Right hindlimb (tissue), 1 donor: ENCODE measurements at regions not wholly inside any gene's neighbourhood (a gene's known extent, or its start where the extent isn't known, plus 50 kb on each side); places are given as distances from the start of the nearest gene placed in this dataset.
"Not testable (repeated sequence)": the region's sequence is repeated elsewhere in the genome, so short reads cannot be mapped to it uniquely, and the experiment has no call there.

Experiments used
- DNase-seq: peaks from one replicate; pipeline ENCODE4 v3.0.0-alpha.2; 2018

GRCh38 chr17:68778726-68779125, 176.5 kb downstream of the ABCA8 start:
- no peak for DNase-seq

- DNase-seq: no peak
These were observed 176.9 kb upstream of the FAM20A start for GRCh38 chr17:68777856-68778694.

GRCh38 chr17:68777243-68777855, 176.2 kb upstream of the FAM20A start:
- DNase-seq: peak; percentile 85

- no peak for DNase-seq
These were observed 175.3 kb upstream of the FAM20A start for GRCh38 chr17:68776451-68776850.

GRCh38 chr17:68775969-68776368, 174.8 kb upstream of the FAM20A start:
- DNase-seq: no peak

- DNase-seq: no peak
These were observed 174.2 kb upstream of the FAM20A start for GRCh38 chr17:68775318-68775717.

- no peak for DNase-seq
These were observed 170.8 kb upstream of the FAM20A start for GRCh38 chr17:68771867-68772515.

- no peak for DNase-seq
These were observed 167.6 kb upstream of the FAM20A start for GRCh38 chr17:68768804-68769203.

- DNase-seq: no peak
These were observed 165.5 kb upstream of the FAM20A start for GRCh38 chr17:68766640-68767039.

- no peak for DNase-seq
These were observed 162.4 kb upstream of the FAM20A start for GRCh38 chr17:68763562-68763961.

GRCh38 chr17:68762911-68763310, 161.7 kb upstream of the FAM20A start:
- DNase-seq: no peak

GRCh38 chr17:68760141-68760475, 158.9 kb upstream of the FAM20A start:
- no peak for DNase-seq

GRCh38 chr17:68759343-68760140, 158.4 kb upstream of the FAM20A start:
- DNase-seq: peak; percentile 91

- DNase-seq: no peak
These were observed 157.8 kb upstream of the FAM20A start for GRCh38 chr17:68759002-68759342.

GRCh38 chr17:68757866-68758757, 156.9 kb upstream of the FAM20A start:
- DNase-seq: not testable (repeated sequence)

GRCh38 chr17:68753985-68754769, 153.0 kb upstream of the FAM20A start:
- no peak for DNase-seq

GRCh38 chr17:68750208-68750562, 149.0 kb upstream of the FAM20A start:
- DNase-seq: no peak

GRCh38 chr17:68749349-68750207, 148.4 kb upstream of the FAM20A start:
- no peak for DNase-seq

- no peak for DNase-seq
These were observed 147.2 kb upstream of the FAM20A start for GRCh38 chr17:68748381-68748780.
